ENCODE measurements at regions not wholly inside any gene's neighbourhood (a gene's known extent, or its start where the extent isn't known, plus 50 kb on each side); places are given as distances from the start of the nearest gene placed in this dataset.

- TF ChIP-seq CTCF (IDR thresholded peaks at IDR 0.05 in 2 of 3, conservative IDR thresholded peaks at IDR 0.05 in 1 of 3; ENCODE audit: control insufficient read depth in 2 of 3, extremely low read depth in 1 of 3, insufficient read depth in 1 of 3, low read depth in 3 of 3, low read length in 3 of 3) (no peak), KAT2A (conservative IDR thresholded peaks at IDR 0.05; ENCODE audit: control insufficient read depth, low read depth, low read length) (no peak), EP300 (IDR thresholded peaks at IDR 0.05; ENCODE audit: borderline replicate concordance in 1 of 2, control insufficient read depth in 1 of 2, low read depth in 2 of 2, low read length in 2 of 2) (no peak), EZH2 (IDR thresholded peaks at IDR 0.05; ENCODE audit: borderline replicate concordance, control insufficient read depth, low read depth, low read length) (no peak)
- TF ChIP-seq, protein P1, sequence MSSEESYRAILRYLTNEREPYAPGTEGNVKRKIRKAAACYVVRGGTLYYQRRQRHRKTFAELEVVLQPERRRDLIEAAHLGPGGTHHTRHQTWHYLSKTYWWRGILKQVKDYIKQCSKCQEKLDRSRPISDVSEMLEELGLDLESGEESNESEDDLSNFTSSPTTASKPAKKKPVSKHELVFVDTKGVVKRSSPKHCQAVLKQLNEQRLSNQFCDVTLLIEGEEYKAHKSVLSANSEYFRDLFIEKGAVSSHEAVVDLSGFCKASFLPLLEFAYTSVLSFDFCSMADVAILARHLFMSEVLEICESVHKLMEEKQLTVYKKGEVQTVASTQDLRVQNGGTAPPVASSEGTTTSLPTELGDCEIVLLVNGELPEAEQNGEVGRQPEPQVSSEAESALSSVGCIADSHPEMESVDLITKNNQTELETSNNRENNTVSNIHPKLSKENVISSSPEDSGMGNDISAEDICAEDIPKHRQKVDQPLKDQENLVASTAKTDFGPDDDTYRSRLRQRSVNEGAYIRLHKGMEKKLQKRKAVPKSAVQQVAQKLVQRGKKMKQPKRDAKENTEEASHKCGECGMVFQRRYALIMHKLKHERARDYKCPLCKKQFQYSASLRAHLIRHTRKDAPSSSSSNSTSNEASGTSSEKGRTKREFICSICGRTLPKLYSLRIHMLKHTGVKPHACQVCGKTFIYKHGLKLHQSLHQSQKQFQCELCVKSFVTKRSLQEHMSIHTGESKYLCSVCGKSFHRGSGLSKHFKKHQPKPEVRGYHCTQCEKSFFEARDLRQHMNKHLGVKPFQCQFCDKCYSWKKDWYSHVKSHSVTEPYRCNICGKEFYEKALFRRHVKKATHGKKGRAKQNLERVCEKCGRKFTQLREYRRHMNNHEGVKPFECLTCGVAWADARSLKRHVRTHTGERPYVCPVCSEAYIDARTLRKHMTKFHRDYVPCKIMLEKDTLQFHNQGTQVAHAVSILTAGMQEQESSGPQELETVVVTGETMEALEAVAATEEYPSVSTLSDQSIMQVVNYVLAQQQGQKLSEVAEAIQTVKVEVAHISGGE (CRISPR knock-in tag; IDR thresholded peaks at IDR 0.05) = no peak
- TF ChIP-seq, protein P2, sequence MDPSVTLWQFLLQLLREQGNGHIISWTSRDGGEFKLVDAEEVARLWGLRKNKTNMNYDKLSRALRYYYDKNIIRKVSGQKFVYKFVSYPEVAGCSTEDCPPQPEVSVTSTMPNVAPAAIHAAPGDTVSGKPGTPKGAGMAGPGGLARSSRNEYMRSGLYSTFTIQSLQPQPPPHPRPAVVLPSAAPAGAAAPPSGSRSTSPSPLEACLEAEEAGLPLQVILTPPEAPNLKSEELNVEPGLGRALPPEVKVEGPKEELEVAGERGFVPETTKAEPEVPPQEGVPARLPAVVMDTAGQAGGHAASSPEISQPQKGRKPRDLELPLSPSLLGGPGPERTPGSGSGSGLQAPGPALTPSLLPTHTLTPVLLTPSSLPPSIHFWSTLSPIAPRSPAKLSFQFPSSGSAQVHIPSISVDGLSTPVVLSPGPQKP (IDR thresholded peaks at IDR 0.05; ENCODE audit: low read depth, low read length) = no peak
These were observed 88.1 kb upstream of the HNRNPU start for GRCh38 chr1:244952280-244952933.
